Keratinocyte (primary cell): ENCODE measurements at regions not wholly inside any gene's neighbourhood (a gene's known extent, or its start where the extent isn't known, plus 50 kb on each side); places are given as distances from the start of the nearest gene placed in this dataset.

Source experiments
- DNase-seq: peaks from one replicate; pipeline ENCODE4 v3.0.0-alpha.2; 2011; ENCODE audit warnings: low read depth, missing footprints, low spot score
- FAIRE-seq: peaks from 2 replicates; lab custom pipeline; 2011; peaks lifted over from hg19 to GRCh38; lab: Jason Lieb, UNC
- H2AFZ ChIP-seq: 2 replicates; pipeline ENCODE4 v1.6.0; 2012; ENCODE audit warnings: low read length, control low read depth, inconsistent platforms; ENCODE audit not compliant: control insufficient read depth
- H3K27ac ChIP-seq: 2 replicates; pipeline ENCODE4 v1.5.1; 2011; ENCODE audit warnings: low read length; ENCODE audit not compliant: control insufficient read depth, insufficient read depth
- H3K27me3 ChIP-seq: 3 replicates; pipeline ENCODE4 v1.6.0; 2011; ENCODE audit warnings: low read length; ENCODE audit not compliant: control insufficient read depth, insufficient read depth; ENCODE audit errors: extremely low read depth
- H3K36me3 ChIP-seq, 2 experiments: 2 replicates in 1 of 2; 3 replicates in 1 of 2; pipeline ENCODE4 v1.5.1; 2011; ENCODE audit warnings: low read length in 2 of 2, mild to moderate bottlenecking in 1 of 2; ENCODE audit not compliant: control insufficient read depth in 2 of 2, insufficient read depth in 2 of 2; ENCODE audit errors: extremely low read depth in 1 of 2
- H3K4me1 ChIP-seq: 3 replicates; pipeline ENCODE4 v1.5.1; 2011; ENCODE audit warnings: low read length; ENCODE audit not compliant: control insufficient read depth, insufficient read depth; ENCODE audit errors: extremely low read depth
- H3K4me2 ChIP-seq: 3 replicates; pipeline ENCODE4 v1.6.0; 2011; ENCODE audit warnings: low read depth, low read length; ENCODE audit not compliant: control insufficient read depth, insufficient read depth; ENCODE audit errors: extremely low read depth
- H3K4me3 ChIP-seq, 3 experiments: fragments of 200-600 bp in 1 of 3; sonication (generic) in 1 of 3; 2 replicates in 2 of 3; 3 replicates in 1 of 3; pipeline ENCODE4 v1.5.1; 2011 to 2016; ENCODE audit warnings: low read length in 3 of 3, mild to moderate bottlenecking in 3 of 3, control low read depth in 2 of 3, inconsistent platforms in 1 of 3, low read depth in 1 of 3, mixed read lengths in 1 of 3, mixed run types in 1 of 3, moderate library complexity in 1 of 3; ENCODE audit not compliant: control insufficient read depth in 2 of 3, insufficient read depth in 2 of 3; ENCODE audit errors: extremely low read depth in 1 of 3
- H3K79me2 ChIP-seq: 2 replicates; pipeline ENCODE4 v1.6.0; 2012; ENCODE audit warnings: low read length; ENCODE audit not compliant: control insufficient read depth, insufficient read depth
- H3K9ac ChIP-seq: 3 replicates; pipeline ENCODE4 v1.6.0; 2011; ENCODE audit warnings: low read length; ENCODE audit not compliant: control insufficient read depth, insufficient read depth; ENCODE audit errors: extremely low read depth
- H3K9me1 ChIP-seq: 3 replicates; pipeline ENCODE4 v1.6.0; 2011; ENCODE audit warnings: low read length; ENCODE audit not compliant: control insufficient read depth, insufficient read depth; ENCODE audit errors: extremely low read depth
- H3K9me3 ChIP-seq: 2 replicates; pipeline ENCODE4 v1.5.1; 2012; ENCODE audit warnings: low read depth, low read length; ENCODE audit not compliant: control insufficient read depth
- H4K20me1 ChIP-seq: 3 replicates; pipeline ENCODE4 v1.6.0; 2011; ENCODE audit warnings: low read length; ENCODE audit not compliant: control insufficient read depth, insufficient read depth; ENCODE audit errors: extremely low read depth
- CTCF ChIP-seq, 3 experiments: IDR thresholded peaks in 1 of 3; conservative IDR thresholded peaks in 1 of 3; optimal IDR thresholded peaks in 1 of 3; 2 replicates in 2 of 3; 3 replicates in 1 of 3; pipeline versions ENCODE3 to v1.5.1; 2011; ENCODE audit warnings: low read length in 3 of 3, mild to moderate bottlenecking in 3 of 3, moderate library complexity in 2 of 3, control low read depth in 1 of 3, inconsistent platforms in 1 of 3; ENCODE audit not compliant: insufficient read depth in 2 of 3; ENCODE audit errors: extremely low read depth in 1 of 3
- EZH2 ChIP-seq: IDR thresholded peaks from one replicate; pipeline ENCODE4 v1.6.1; 2012; ENCODE audit warnings: inconsistent platforms, mild to moderate bottlenecking, low read length, moderate library complexity
- dilution Hi-C: fragments of 300-500 bp; cut with MboI; formaldehyde crosslinking; loops from one replicate; pipeline ENCODE4 v1.7.0; 2020; ENCODE audit warnings: low sequenced_read_pairs; ENCODE audit not compliant: extremely low pct_ligation_motif_present

GRCh38 chr1:201593200-201593921 lies 54.4 kb downstream of the NAV1 start:
- no peak overlapping the region for H3K4me2 ChIP-seq
- H3K9me3 ChIP-seq, result no peaks in the 10 kb centered on the region
- no peak overlapping the region for H3K9ac ChIP-seq
- no peaks in the 10 kb centered on the region for H3K4me1 ChIP-seq
- H3K27me3 ChIP-seq, result peaks cover 31% of the 10 kb centered on the region
- H3K36me3 ChIP-seq, result no peaks in the 10 kb centered on the region
- H4K20me1 ChIP-seq, result no peaks in the 10 kb centered on the region
- TF ChIP-seq CTCF (optimal IDR thresholded peaks at IDR 0.05 in 1 of 3, IDR thresholded peaks at IDR 0.05 in 1 of 3, conservative IDR thresholded peaks at IDR 0.05 in 1 of 3; ENCODE audit: extremely low read depth in 1 of 3, insufficient read depth in 2 of 3, low read length in 3 of 3), result no peak
- H2AFZ ChIP-seq, result no peak overlapping the region
- H3K4me3 ChIP-seq, result no peak overlapping the region
- FAIRE-seq (no peak), DNase-seq (no peak)
- H3K27ac ChIP-seq, result no peak overlapping the region
- H3K79me2 ChIP-seq, result no peaks in the 10 kb centered on the region
- dilution Hi-C loops, result no loop called here
- no peaks in the 10 kb centered on the region for H3K9me1 ChIP-seq

GRCh38 chr1:201594575-201595245 lies 55.8 kb downstream of the NAV1 start:
- Histone ChIP-seq H3K27me3 (peaks cover 37% of the 10 kb centered on the region), H3K9me1 (no peaks in the 10 kb centered on the region), H3K4me3 (no peak overlapping the region), H2AFZ (no peak overlapping the region), H3K27ac (no peak overlapping the region), H3K9me3 (no peaks in the 10 kb centered on the region), H3K79me2 (no peaks in the 10 kb centered on the region), H3K4me2 (no peak overlapping the region), H3K4me1 (no peaks in the 10 kb centered on the region), H3K36me3 (no peaks in the 10 kb centered on the region), H4K20me1 (no peaks in the 10 kb centered on the region), H3K9ac (no peak overlapping the region)
- FAIRE-seq (no peak), DNase-seq (no peak)
- dilution Hi-C loops, result no loop called here
- TF ChIP-seq CTCF (optimal IDR thresholded peaks at IDR 0.05 in 1 of 3, IDR thresholded peaks at IDR 0.05 in 1 of 3, conservative IDR thresholded peaks at IDR 0.05 in 1 of 3; ENCODE audit: extremely low read depth in 1 of 3, insufficient read depth in 2 of 3, low read length in 3 of 3) (no peak), EZH2 (no peak)
